Calu3 (cell line): ENCODE measurements at regions not wholly inside any gene's neighbourhood (a gene's known extent, or its start where the extent isn't known, plus 50 kb on each side); places are given as distances from the start of the nearest gene placed in this dataset.
"Not testable (repeated sequence)": the region's sequence is repeated elsewhere in the genome, so short reads cannot be mapped to it uniquely, and the experiment has no call there.

Experiments used
- BruUV-seq: library from RNA; stranded (reverse); fragments of 400-500 nt; replicated peaks from 2 replicates; lab custom pipeline; 2021; lab: Mats Ljungman, UMichigan
- CTCF ChIA-PET: fragments of 300-600 bp; sonication (Branson Sonifier 250); formaldehyde crosslinking; loops from one replicate; lab custom pipeline; 2022; ENCODE audit warnings: antibody characterized with exemption; lab: Charles Lee
- DNase-seq: peaks from one replicate; pipeline ENCODE4 v3.0.0; 2022
- H3K27ac Mint-ChIP-seq: one replicate; pipeline ENCODE4 v1.8.0; 2022; ENCODE audit warnings: mixed read lengths; ENCODE audit not compliant: unreplicated experiment
- H3K27me3 Mint-ChIP-seq: one replicate; pipeline ENCODE4 v1.8.0; 2022; ENCODE audit warnings: mixed read lengths; ENCODE audit not compliant: unreplicated experiment
- H3K36me3 Mint-ChIP-seq: one replicate; pipeline ENCODE4 v1.8.0; 2022; ENCODE audit warnings: mild to moderate bottlenecking, moderate library complexity, mixed read lengths; ENCODE audit not compliant: insufficient read depth, unreplicated experiment
- H3K4me1 Mint-ChIP-seq: one replicate; pipeline ENCODE4 v1.8.0; 2022; ENCODE audit warnings: mild to moderate bottlenecking, low read depth, mixed read lengths; ENCODE audit not compliant: unreplicated experiment
- H3K4me3 Mint-ChIP-seq: one replicate; pipeline ENCODE4 v1.8.0; 2022; ENCODE audit warnings: mild to moderate bottlenecking, low read depth, moderate library complexity, mixed read lengths; ENCODE audit not compliant: unreplicated experiment
- H3K9me3 Mint-ChIP-seq: one replicate; pipeline ENCODE4 v1.8.0; 2022; ENCODE audit warnings: low read depth, mixed read lengths; ENCODE audit not compliant: unreplicated experiment
- CTCF ChIP-seq: fragments of 200-600 bp; IDR thresholded peaks from one replicate; pipeline ENCODE4 v1.8.0; 2022; ENCODE audit warnings: antibody characterized with exemption; ENCODE audit not compliant: unreplicated experiment
- intact Hi-C: fragments of 100-400 bp; cut with micrococcal nuclease; formaldehyde crosslinking; loops from one replicate; pipeline ENCODE4 v1.10.0; 2022; ENCODE audit not compliant: unreplicated experiment

DNA sequence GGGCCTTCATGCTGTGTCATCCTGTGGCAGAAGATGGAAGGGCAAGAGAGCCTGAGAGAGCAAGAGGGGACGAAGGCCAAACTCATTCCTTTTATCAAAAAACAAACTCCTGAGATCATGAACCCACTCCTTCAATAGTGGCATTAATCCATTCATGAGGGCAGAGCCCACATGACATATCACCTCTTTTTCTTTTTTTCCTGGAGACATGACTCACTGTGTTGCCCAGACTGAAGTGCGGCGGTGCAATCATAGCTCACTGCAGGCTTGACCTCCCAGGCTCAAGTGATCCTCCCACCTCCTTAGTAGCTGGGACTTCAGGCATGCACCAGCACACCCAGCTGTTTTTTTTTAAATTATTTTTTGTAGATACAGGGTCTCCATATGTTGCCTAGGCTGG, 92.0 kb upstream of the RNU6-1 start:
- TF ChIP-seq CTCF, result no peak
- Mint-ChIP-seq H3K4me1 (no peaks in the 10 kb centered on the region), H3K27ac (no peak overlapping the region), H3K27me3 (no peaks in the 10 kb centered on the region), H3K36me3 (no peaks in the 10 kb centered on the region), H3K4me3 (no peak overlapping the region), H3K9me3 (peaks cover 2% of the 10 kb centered on the region)
- DNase-seq, result no peak
- CTCF ChIA-PET, result no interaction called here
- BruUV-seq, result no TSS peak
- intact Hi-C loops, result no loop called here

- intact Hi-C loops, BruUV-seq, H3K36me3 Mint-ChIP-seq: not testable (repeated sequence)
Measured at GRCh38 chr15:67934126-67934525, 94.3 kb upstream of the RNU6-1 start.

DNA sequence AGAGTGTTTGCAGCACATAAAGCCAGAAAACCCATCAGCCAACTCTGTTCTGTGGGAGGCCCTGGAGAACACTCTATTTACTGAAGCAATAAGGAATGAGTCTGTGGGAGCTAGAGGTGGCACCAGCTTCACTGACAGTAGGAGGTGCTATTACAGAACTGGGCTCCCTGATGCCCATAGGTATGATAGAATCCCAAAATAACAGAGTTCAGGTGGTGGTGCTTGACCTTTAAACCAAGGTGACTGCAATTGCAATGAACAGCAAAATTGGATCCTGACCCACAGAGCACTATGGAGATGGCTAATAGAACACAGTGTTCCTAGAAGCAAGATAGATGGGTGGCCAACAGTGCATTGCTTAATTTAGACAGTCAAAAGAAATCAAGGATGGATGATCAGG, 95.4 kb upstream of the RNU6-1 start:
- peaks cover 4% of the 10 kb centered on the region for H3K9me3 Mint-ChIP-seq
- H3K27me3 Mint-ChIP-seq, result no peaks in the 10 kb centered on the region
- no TSS peak for BruUV-seq
- no peaks in the 10 kb centered on the region for H3K36me3 Mint-ChIP-seq
- H3K27ac Mint-ChIP-seq, result no peak overlapping the region
- no peak for DNase-seq
- H3K4me3 Mint-ChIP-seq, result no peak overlapping the region
- no peaks in the 10 kb centered on the region for H3K4me1 Mint-ChIP-seq
- no peak for TF ChIP-seq CTCF
- CTCF ChIA-PET, result interaction anchor here (0.6 to 0.7 kb wide), 2 partner anchors 21 to 1523 kb away, joined by 7 read pairs; no protein-coding TSS in a partner anchor
- intact Hi-C loops, result no loop called here

More at GRCh38 chr15:67934126-67934525, 94.3 kb upstream of the RNU6-1 start:
- CTCF ChIA-PET, H3K27me3 Mint-ChIP-seq, H3K4me3 Mint-ChIP-seq, H3K9me3 Mint-ChIP-seq, H3K4me1 Mint-ChIP-seq, DNase-seq, H3K27ac Mint-ChIP-seq: not testable (repeated sequence)

GRCh38 chr15:67936258-67936657, 96.4 kb upstream of the RNU6-1 start:
- CTCF ChIA-PET, result no interaction called here
- Mint-ChIP-seq H3K36me3 (no peaks in the 10 kb centered on the region), H3K4me3 (no peak overlapping the region), H3K4me1 (peaks cover 1% of the 10 kb centered on the region), H3K27ac (no peak overlapping the region), H3K9me3 (peaks cover 4% of the 10 kb centered on the region), H3K27me3 (no peaks in the 10 kb centered on the region)
- TF ChIP-seq CTCF, result no peak
- no peak for DNase-seq
- no TSS peak for BruUV-seq
- intact Hi-C loops, result no loop called here

DNA sequence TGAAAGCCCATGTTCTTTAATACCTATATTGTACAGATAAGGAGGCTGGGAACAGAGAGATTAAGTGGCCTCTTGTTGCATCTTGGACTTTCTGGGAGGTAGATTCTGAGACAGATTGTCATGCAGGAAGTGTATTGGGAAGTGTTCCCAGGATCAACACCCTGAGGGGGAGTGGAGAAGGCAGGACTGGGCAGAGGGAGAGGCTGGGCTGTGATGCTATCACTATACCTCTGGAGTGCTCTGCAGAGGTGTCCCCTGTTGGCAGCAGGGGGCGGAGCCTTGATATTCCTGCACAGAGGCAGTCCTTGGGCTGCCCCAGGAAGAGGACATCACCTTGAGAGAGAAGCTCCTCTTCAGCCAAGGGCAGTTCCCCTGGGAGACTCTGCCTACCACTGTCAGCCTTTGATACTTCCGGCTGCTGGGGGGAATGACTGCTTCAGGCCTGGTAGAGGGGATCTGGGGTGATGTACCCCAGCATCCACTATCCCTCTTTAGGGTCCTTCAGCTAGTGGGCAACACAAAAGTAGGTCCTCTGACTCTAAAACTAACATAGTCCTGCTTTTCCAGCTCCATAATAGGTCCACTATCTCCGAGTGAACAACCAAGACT, 97.4 kb upstream of the RNU6-1 start:
- DNase-seq, result no peak
- CTCF ChIA-PET, result interaction anchor here (1.1 kb wide), 1 partner anchor 9 kb away, joined by 3 read pairs; no protein-coding TSS in a partner anchor
- no TSS peak for BruUV-seq
- Mint-ChIP-seq H3K36me3 (no peaks in the 10 kb centered on the region), H3K9me3 (peaks cover 4% of the 10 kb centered on the region), H3K27me3 (no peaks in the 10 kb centered on the region), H3K27ac (no peak overlapping the region), H3K4me3 (no peak overlapping the region), H3K4me1 (peaks cover 11% of the 10 kb centered on the region)
- intact Hi-C loops, result no loop called here
- no peak for TF ChIP-seq CTCF

DNA sequence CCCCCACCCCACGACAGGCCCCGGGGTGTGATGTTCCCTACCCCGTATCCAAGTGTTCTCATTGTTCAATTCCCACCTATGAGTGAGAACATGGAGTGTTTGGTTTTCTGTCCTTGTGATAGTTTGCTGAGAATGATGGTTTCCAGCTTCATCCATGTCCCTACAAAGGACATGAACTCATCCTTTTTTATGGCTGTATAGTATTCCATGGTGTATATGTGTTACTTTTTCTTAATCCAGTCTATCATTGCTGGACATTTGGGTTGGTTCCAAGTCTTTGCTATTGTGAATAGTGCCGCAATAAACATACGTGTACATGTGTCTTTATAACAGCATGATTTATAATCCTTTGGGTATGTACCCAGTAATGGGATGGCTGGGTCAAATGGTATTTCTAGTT, 99.3 kb upstream of the RNU6-1 start:
- H3K36me3 Mint-ChIP-seq, H3K27ac Mint-ChIP-seq, H3K4me3 Mint-ChIP-seq, H3K27me3 Mint-ChIP-seq, CTCF ChIA-PET, H3K9me3 Mint-ChIP-seq, DNase-seq, BruUV-seq, intact Hi-C loops: not testable (repeated sequence)
- peaks cover 11% of the 10 kb centered on the region for H3K4me1 Mint-ChIP-seq
